ENCODE measurements at regions not wholly inside any gene's neighbourhood (a gene's known extent, or its start where the extent isn't known, plus 50 kb on each side); places are given as distances from the start of the nearest gene placed in this dataset.

- no peaks in the 10 kb centered on the region for H3K9me3 ChIP-seq (replicated peaks in 1 of 2; ENCODE audit: control insufficient read depth in 2 of 2, insufficient read depth in 1 of 2, low read depth in 1 of 2, low read length in 2 of 2)
- H3K27ac ChIP-seq (replicated peaks; ENCODE audit: low read length): no peak overlapping the region
- no peak overlapping the region for H3K9ac ChIP-seq (ENCODE audit: low read depth, low read length, poor library complexity)
- no peak overlapping the region for H3K4ac ChIP-seq (ENCODE audit: low read length)
- H2BK120ac ChIP-seq (ENCODE audit: low read depth, low read length): no peak overlapping the region
- H2BK15ac ChIP-seq (ENCODE audit: low read length): no peak overlapping the region
- peaks cover 0 to 3% of the 10 kb centered on the region in 2 donors for H3K4me1 ChIP-seq (ENCODE audit: control insufficient read depth in 2 of 2, insufficient read depth in 1 of 2, low read depth in 1 of 2, low read length in 2 of 2)
- H3K14ac ChIP-seq (ENCODE audit: low read length): no peak overlapping the region
- H3K23ac ChIP-seq (ENCODE audit: low read depth, low read length, poor library complexity): no peak overlapping the region
- no CpG with 5 or more reads among the region's 5 CpGs for WGBS, 2 donors (ENCODE audit: extremely low coverage in 2 of 2, insufficient read length in 2 of 2, insufficient replicate concordance in 1 of 2)
- H2BK12ac ChIP-seq (ENCODE audit: low read length): no peak overlapping the region
- no peak overlapping the region for H2BK5ac ChIP-seq (ENCODE audit: low read length)
- no peak overlapping the region for H4K8ac ChIP-seq (ENCODE audit: low read depth, low read length)
- no peak overlapping the region for H3K4me2 ChIP-seq (ENCODE audit: insufficient read depth, low read length, poor library complexity, severe bottlenecking)
- peaks cover 0 to 1% of the 10 kb centered on the region in 2 donors for H3K36me3 ChIP-seq (replicated peaks in 1 of 2; ENCODE audit: control insufficient read depth in 2 of 2, insufficient read depth in 2 of 2, low read length in 2 of 2)
- no peak overlapping the region for H2AK5ac ChIP-seq (ENCODE audit: low read depth, low read length)
- H3K4me3 ChIP-seq (ENCODE audit: low read length in 2 of 2): no peak overlapping the region
- no peak overlapping the region for H4K91ac ChIP-seq (ENCODE audit: low read depth, low read length, poor library complexity)
- peaks cover 0 to 2% (median 0%) of the 10 kb centered on the region in 3 experiments for H3K27me3 ChIP-seq (ENCODE audit: control insufficient read depth in 3 of 3, insufficient read depth in 3 of 3, low read depth in 1 of 3, low read length in 3 of 3)
- no peaks in the 10 kb centered on the region for H3K79me1 ChIP-seq (ENCODE audit: low read depth, low read length)
- DNase-seq (ENCODE audit: low spot score): no peak
- H2AFZ ChIP-seq (ENCODE audit: low read length): no peak overlapping the region
- no peak overlapping the region for H3K18ac ChIP-seq (ENCODE audit: low read length)
Observed at GRCh38 chr17:65297916-65298315, 160.7 kb downstream of the RGS9 start.

- no peak overlapping the region for H2BK15ac ChIP-seq (ENCODE audit: low read length)
- H3K18ac ChIP-seq (ENCODE audit: low read length): no peak overlapping the region
- H3K4me3 ChIP-seq (ENCODE audit: low read length in 2 of 2): no peak overlapping the region
- no CpG with 5 or more reads among the region's 2 CpGs for WGBS, 2 donors (ENCODE audit: extremely low coverage in 2 of 2, insufficient read length in 2 of 2, insufficient replicate concordance in 1 of 2)
- H3K27ac ChIP-seq (replicated peaks; ENCODE audit: low read length): no peak overlapping the region
- H3K4ac ChIP-seq (ENCODE audit: low read length): no peak overlapping the region
- peaks cover 0 to 1% of the 10 kb centered on the region in 2 donors for H3K36me3 ChIP-seq (replicated peaks in 1 of 2; ENCODE audit: control insufficient read depth in 2 of 2, insufficient read depth in 2 of 2, low read length in 2 of 2)
- H4K91ac ChIP-seq (ENCODE audit: low read depth, low read length, poor library complexity): no peak overlapping the region
- peaks cover 0 to 2% (median 2%) of the 10 kb centered on the region in 3 experiments for H3K27me3 ChIP-seq (ENCODE audit: control insufficient read depth in 3 of 3, insufficient read depth in 3 of 3, low read depth in 1 of 3, low read length in 3 of 3)
- H3K4me2 ChIP-seq (ENCODE audit: insufficient read depth, low read length, poor library complexity, severe bottlenecking): no peak overlapping the region
- no peak overlapping the region for H2BK120ac ChIP-seq (ENCODE audit: low read depth, low read length)
- no peak overlapping the region for H2BK5ac ChIP-seq (ENCODE audit: low read length)
- H3K9me3 ChIP-seq (replicated peaks in 1 of 2; ENCODE audit: control insufficient read depth in 2 of 2, insufficient read depth in 1 of 2, low read depth in 1 of 2, low read length in 2 of 2): no peaks in the 10 kb centered on the region
- no peak overlapping the region for H4K8ac ChIP-seq (ENCODE audit: low read depth, low read length)
- DNase-seq (ENCODE audit: low spot score): no peak
- no peak overlapping the region for H3K9ac ChIP-seq (ENCODE audit: low read depth, low read length, poor library complexity)
- H2AK5ac ChIP-seq (ENCODE audit: low read depth, low read length): no peak overlapping the region
- H2AFZ ChIP-seq (ENCODE audit: low read length): no peak overlapping the region
- H3K23ac ChIP-seq (ENCODE audit: low read depth, low read length, poor library complexity): no peak overlapping the region
- peaks cover 0 to 3% of the 10 kb centered on the region in 2 donors for H3K4me1 ChIP-seq (ENCODE audit: control insufficient read depth in 2 of 2, insufficient read depth in 1 of 2, low read depth in 1 of 2, low read length in 2 of 2)
- no peak overlapping the region for H3K14ac ChIP-seq (ENCODE audit: low read length)
- no peaks in the 10 kb centered on the region for H3K79me1 ChIP-seq (ENCODE audit: low read depth, low read length)
- H2BK12ac ChIP-seq (ENCODE audit: low read length): no peak overlapping the region
Observed at GRCh38 chr17:65297384-65297783, 160.2 kb downstream of the RGS9 start.

DNA sequence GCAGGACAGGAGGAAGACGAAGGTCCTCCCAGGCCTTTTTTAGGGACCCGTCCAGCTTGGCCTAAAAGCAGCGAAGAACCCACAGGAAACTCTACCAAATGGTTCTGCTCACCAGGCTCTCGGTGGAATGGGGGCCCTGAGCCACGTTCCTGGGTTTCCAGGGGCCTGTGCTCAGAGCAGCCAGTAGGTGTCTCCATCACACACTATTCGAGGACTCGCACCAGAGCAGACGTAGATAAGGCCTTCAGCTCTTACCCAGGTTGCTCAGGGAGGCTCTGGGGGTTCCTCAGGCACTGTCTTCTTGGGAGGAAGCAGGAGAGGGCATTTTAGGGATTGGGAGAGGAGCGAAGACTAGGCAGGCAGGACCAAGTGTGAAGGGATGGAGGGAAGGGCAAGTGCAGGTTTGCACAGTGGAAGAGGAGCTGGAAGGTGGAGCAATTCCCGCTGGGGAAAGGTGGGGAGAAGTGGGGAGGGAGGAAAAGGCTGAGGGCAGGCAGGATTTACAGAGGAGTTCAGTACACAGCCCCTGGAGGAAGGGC, 157.1 kb downstream of the RGS9 start:
- Histone ChIP-seq H3K27ac (replicated peaks; ENCODE audit: low read length) (no peak overlapping the region), H3K79me1 (ENCODE audit: low read depth, low read length) (no peaks in the 10 kb centered on the region), H4K91ac (ENCODE audit: low read depth, low read length, poor library complexity) (no peak overlapping the region), H3K14ac (ENCODE audit: low read length) (no peak overlapping the region), H3K23ac (ENCODE audit: low read depth, low read length, poor library complexity) (no peak overlapping the region), H3K36me3 (replicated peaks in 1 of 2; ENCODE audit: control insufficient read depth in 2 of 2, insufficient read depth in 2 of 2, low read length in 2 of 2) (no peaks in the 10 kb centered on the region), H2AFZ (ENCODE audit: low read length) (peak overlapping the region; percentile 82), H3K9me3 (replicated peaks in 1 of 2; ENCODE audit: control insufficient read depth in 2 of 2, insufficient read depth in 1 of 2, low read depth in 1 of 2, low read length in 2 of 2) (no peaks in the 10 kb centered on the region), H3K18ac (ENCODE audit: low read length) (no peak overlapping the region), H3K27me3 (ENCODE audit: control insufficient read depth in 3 of 3, insufficient read depth in 3 of 3, low read depth in 1 of 3, low read length in 3 of 3) (peaks cover 0 to 2% (median 2%) of the 10 kb centered on the region in 3 experiments), H4K8ac (ENCODE audit: low read depth, low read length) (no peak overlapping the region), H3K4me3 (ENCODE audit: low read length in 2 of 2) (no peak overlapping the region), H2AK5ac (ENCODE audit: low read depth, low read length) (no peak overlapping the region), H2BK15ac (ENCODE audit: low read length) (no peak overlapping the region), H3K9ac (ENCODE audit: low read depth, low read length, poor library complexity) (no peak overlapping the region), H3K4me1 (ENCODE audit: control insufficient read depth in 2 of 2, insufficient read depth in 1 of 2, low read depth in 1 of 2, low read length in 2 of 2) (peaks cover 3% of the 10 kb centered on the region in 2 donors), H2BK120ac (ENCODE audit: low read depth, low read length) (no peak overlapping the region), H2BK12ac (ENCODE audit: low read length) (peak overlapping the region; percentile 36), H3K4me2 (ENCODE audit: insufficient read depth, low read length, poor library complexity, severe bottlenecking) (no peak overlapping the region), H2BK5ac (ENCODE audit: low read length) (no peak overlapping the region), H3K4ac (ENCODE audit: low read length) (no peak overlapping the region)
- DNase-seq (ENCODE audit: low spot score): peak; percentile 42
- no CpG with 5 or more reads among the region's 10 CpGs for WGBS, 2 donors (ENCODE audit: extremely low coverage in 2 of 2, insufficient read length in 2 of 2, insufficient replicate concordance in 1 of 2)

GRCh38 chr17:65293584-65294180, 156.5 kb downstream of the RGS9 start:
- Histone ChIP-seq H3K4me1 (ENCODE audit: control insufficient read depth in 2 of 2, insufficient read depth in 1 of 2, low read depth in 1 of 2, low read length in 2 of 2) (peaks cover 3% of the 10 kb centered on the region in 2 donors), H2BK12ac (ENCODE audit: low read length) (no peak overlapping the region), H3K27me3 (ENCODE audit: control insufficient read depth in 3 of 3, insufficient read depth in 3 of 3, low read depth in 1 of 3, low read length in 3 of 3) (peaks cover 0 to 2% (median 2%) of the 10 kb centered on the region in 3 experiments), H2BK15ac (ENCODE audit: low read length) (no peak overlapping the region), H2AK5ac (ENCODE audit: low read depth, low read length) (no peak overlapping the region), H2BK120ac (ENCODE audit: low read depth, low read length) (no peak overlapping the region), H3K9me3 (replicated peaks in 1 of 2; ENCODE audit: control insufficient read depth in 2 of 2, insufficient read depth in 1 of 2, low read depth in 1 of 2, low read length in 2 of 2) (no peaks in the 10 kb centered on the region), H3K4me3 (ENCODE audit: low read length in 2 of 2) (no peak overlapping the region), H3K4me2 (ENCODE audit: insufficient read depth, low read length, poor library complexity, severe bottlenecking) (no peak overlapping the region), H3K23ac (ENCODE audit: low read depth, low read length, poor library complexity) (no peak overlapping the region), H2AFZ (ENCODE audit: low read length) (peak overlapping the region; percentile 82), H3K36me3 (replicated peaks in 1 of 2; ENCODE audit: control insufficient read depth in 2 of 2, insufficient read depth in 2 of 2, low read length in 2 of 2) (no peaks in the 10 kb centered on the region), H3K79me1 (ENCODE audit: low read depth, low read length) (no peaks in the 10 kb centered on the region), H3K4ac (ENCODE audit: low read length) (no peak overlapping the region), H3K14ac (ENCODE audit: low read length) (no peak overlapping the region), H2BK5ac (ENCODE audit: low read length) (no peak overlapping the region), H4K8ac (ENCODE audit: low read depth, low read length) (no peak overlapping the region), H3K18ac (ENCODE audit: low read length) (no peak overlapping the region), H4K91ac (ENCODE audit: low read depth, low read length, poor library complexity) (no peak overlapping the region), H3K27ac (replicated peaks; ENCODE audit: low read length) (no peak overlapping the region), H3K9ac (ENCODE audit: low read depth, low read length, poor library complexity) (no peak overlapping the region)
- no peak for DNase-seq (ENCODE audit: low spot score)
- no CpG with 5 or more reads among the region's 12 CpGs for WGBS, 2 donors (ENCODE audit: extremely low coverage in 2 of 2, insufficient read length in 2 of 2, insufficient replicate concordance in 1 of 2)

Data from neuronal stem cell (in vitro differentiated cells).